B cell (primary cell): ENCODE measurements at regions not wholly inside any gene's neighbourhood (a gene's known extent, or its start where the extent isn't known, plus 50 kb on each side); places are given as distances from the start of the nearest gene placed in this dataset.

Experiments
- ATAC-seq: fragments of 200-7000 bp; cut with Tn5 transposase; one replicate; pipeline ENCODE4 v1.10.0; 2021; ENCODE audit warnings: low read depth, mild to moderate bottlenecking, moderate number of reproducible peaks, moderate library complexity
- CTCF ChIA-PET: fragments of 350-600 bp; sonication (Branson Sonifier 250); formaldehyde crosslinking; loops from one replicate; lab custom pipeline; 2021; ENCODE audit warnings: antibody characterized with exemption, inconsistent platforms; lab: Charles Lee
- POLR2A ChIA-PET: fragments of 350-600 bp; sonication (Branson Sonifier 250); formaldehyde crosslinking; loops from one replicate; lab custom pipeline; 2021; ENCODE audit warnings: antibody characterized with exemption; lab: Charles Lee
- DNase-seq: peaks from one replicate; pipeline ENCODE4 v3.0.0; 2013
- H2AFZ ChIP-seq: 2 replicates; pipeline ENCODE4 v1.6.1; 2012; ENCODE audit warnings: mild to moderate bottlenecking, low read depth, low read length; ENCODE audit not compliant: insufficient read depth, poor library complexity, severe bottlenecking
- H3K27ac ChIP-seq, 2 donors: 1 replicate in 1 of 2; 2 replicates in 1 of 2; pipeline ENCODE4 v1.5.1; 2012 to 2013; ENCODE audit warnings: low read length in 2 of 2, mild to moderate bottlenecking in 2 of 2, moderate library complexity in 1 of 2
- H3K27me3 ChIP-seq, 4 experiments: fragments of 200-600 bp in 1 of 4; sonication (generic) in 1 of 4; replicated peaks in 1 of 4; 1 replicate in 2 of 4; 2 replicates in 2 of 4; pipeline versions ENCODE4 v1.6.1 to v1.7.0; 2013 to 2016; ENCODE audit warnings: low read length in 3 of 4, mild to moderate bottlenecking in 2 of 4, mixed read lengths in 1 of 4, moderate library complexity in 1 of 4; ENCODE audit not compliant: insufficient read depth in 4 of 4, control insufficient read depth in 3 of 4; ENCODE audit errors: control extremely low read depth in 1 of 4
- H3K36me3 ChIP-seq, 2 experiments: replicated peaks in 1 of 2; 1 replicate in 1 of 2; 2 replicates in 1 of 2; pipeline versions ENCODE4 v1.6.1 to v1.7.1; 2013; ENCODE audit warnings: low read length in 1 of 2; ENCODE audit not compliant: insufficient read depth in 2 of 2, control insufficient read depth in 1 of 2; ENCODE audit errors: control extremely low read depth in 1 of 2, extremely low read depth in 1 of 2
- H3K4me1 ChIP-seq, 2 donors: fragments of 200-600 bp in 1 of 2; sonication (generic) in 1 of 2; 1 replicate in 1 of 2; 2 replicates in 1 of 2; pipeline versions ENCODE4 v1.5.1 to v1.6.1; 2013 to 2017; ENCODE audit warnings: low read length in 2 of 2; ENCODE audit not compliant: control insufficient read depth in 2 of 2, insufficient read depth in 2 of 2
- H3K4me2 ChIP-seq: replicated peaks from 2 replicates; pipeline ENCODE3; 2012; ENCODE audit warnings: mild to moderate bottlenecking, low read depth, low read length; ENCODE audit not compliant: poor library complexity, severe bottlenecking
- H3K4me3 ChIP-seq, 5 experiments: fragments of 200-600 bp in 1 of 5; sonication (generic) in 1 of 5; 1 replicate in 3 of 5; 2 replicates in 2 of 5; pipeline versions ENCODE4 v1.5.1 to v1.7.0; 2011 to 2016; ENCODE audit warnings: low read length in 4 of 5, mild to moderate bottlenecking in 4 of 5, low read depth in 2 of 5, control low read depth in 1 of 5, moderate library complexity in 1 of 5; ENCODE audit not compliant: insufficient read depth in 1 of 5; ENCODE audit errors: control extremely low read depth in 1 of 5, extremely low read depth in 1 of 5
- H3K79me2 ChIP-seq: fragments of 200-600 bp; sonication (generic); one replicate; pipeline ENCODE4 v1.6.0; 2016; ENCODE audit warnings: low read length; ENCODE audit not compliant: control insufficient read depth, insufficient read depth
- H3K9ac ChIP-seq: fragments of 200-600 bp; sonication (generic); 2 replicates; pipeline ENCODE4 v1.6.1; 2017; ENCODE audit warnings: mild to moderate bottlenecking, low read length, moderate library complexity
- H3K9me3 ChIP-seq, 3 donors: one replicate each; pipeline versions ENCODE4 v1.6.1 to v1.7.1; 2013; ENCODE audit warnings: low read length in 2 of 3; ENCODE audit not compliant: control insufficient read depth in 2 of 3, insufficient read depth in 1 of 3; ENCODE audit errors: control extremely low read depth in 1 of 3
- H4K20me1 ChIP-seq: 2 replicates; pipeline ENCODE4 v1.6.0; 2012; ENCODE audit warnings: mild to moderate bottlenecking, low read length; ENCODE audit not compliant: insufficient read depth, control insufficient read depth, poor library complexity, severe bottlenecking
- H3K27ac Mint-ChIP-seq: one replicate; pipeline ENCODE4 v1.8.0; 2021; ENCODE audit warnings: mixed read lengths
- H3K27me3 Mint-ChIP-seq: one replicate; pipeline ENCODE4 v1.8.0; 2021; ENCODE audit warnings: mixed read lengths
- H3K4me1 Mint-ChIP-seq: one replicate; pipeline ENCODE4 v1.8.0; 2021; ENCODE audit warnings: mixed read lengths
- H3K4me3 Mint-ChIP-seq: one replicate; pipeline ENCODE4 v1.8.0; 2021; ENCODE audit warnings: mixed read lengths
- H3K9me3 Mint-ChIP-seq: one replicate; pipeline ENCODE4 v1.8.0; 2022; ENCODE audit warnings: mixed read lengths; ENCODE audit not compliant: insufficient read depth
- CTCF ChIP-seq: fragments of 200-600 bp; IDR thresholded peaks from one replicate; pipeline ENCODE4 v1.8.0; 2022; ENCODE audit warnings: antibody characterized with exemption, mild to moderate bottlenecking
- EZH2 ChIP-seq: IDR thresholded peaks from 2 replicates; pipeline ENCODE4 v1.6.1; 2012; ENCODE audit warnings: borderline replicate concordance, low read depth, mild to moderate bottlenecking, moderate library complexity, low read length; ENCODE audit not compliant: insufficient read depth, poor library complexity, severe bottlenecking
- WGBS: methylation state at CpG from one replicate; pipeline ENCODE4 v1.1.5; 2013; ENCODE audit warnings: missing lambda C conversion rate; ENCODE audit not compliant: insufficient coverage; 5-methylcytosine and 5-hydroxymethylcytosine counted together
- intact Hi-C: fragments of 100-400 bp; cut with micrococcal nuclease; formaldehyde crosslinking; loops from one replicate; pipeline ENCODE4 v1.10.0; 2022

DNA sequence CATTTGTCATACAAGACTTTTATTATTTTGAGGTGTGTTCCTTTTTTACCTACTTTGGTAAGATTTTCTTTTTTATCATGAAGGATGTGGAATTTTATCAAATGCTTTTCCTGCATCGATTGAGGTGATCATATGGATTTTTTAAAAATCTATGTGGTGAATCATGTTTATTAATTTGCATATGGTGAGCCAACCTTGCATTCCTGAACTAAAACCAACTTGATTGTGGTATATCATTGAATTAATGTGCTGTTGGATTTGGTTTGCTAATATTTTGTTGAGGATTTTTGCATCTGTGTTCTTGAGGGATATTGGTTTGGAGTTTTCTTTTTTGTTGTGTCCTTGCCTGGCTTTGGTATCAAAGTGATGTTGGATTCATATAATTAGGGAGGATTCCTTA, 848.1 kb upstream of the EYS start:
- H3K27me3 Mint-ChIP-seq = no peaks in the 10 kb centered on the region
- WGBS = no CpG with 5 or more reads among the region's 1 CpG
- no peak for ATAC-seq

DNA sequence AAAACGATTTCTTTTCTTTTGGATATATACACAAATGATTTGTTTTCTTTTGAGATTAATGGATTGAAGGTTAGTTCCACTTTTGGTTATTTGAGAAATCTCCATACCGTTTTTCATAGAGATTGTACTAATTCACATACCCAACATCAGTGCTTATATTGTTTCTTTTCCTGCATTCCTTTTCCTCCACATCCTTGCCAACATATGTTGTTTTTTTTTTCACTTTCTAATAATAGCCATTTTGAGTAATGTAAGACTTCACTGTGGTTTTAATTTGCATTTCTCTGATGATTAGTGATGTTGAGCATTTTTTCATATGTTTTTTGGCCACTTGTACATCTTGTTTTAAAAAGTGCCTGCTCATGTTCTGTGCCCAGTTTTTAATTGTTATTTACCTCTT, 846.4 kb upstream of the EYS start:
- no peak overlapping the region for H3K4me3 Mint-ChIP-seq
- intact Hi-C loops = no loop called here
- Histone ChIP-seq H3K9me3 (peaks cover 0 to 2% (median under 1%) of the 10 kb centered on the region in 3 donors), H4K20me1 (no peaks in the 10 kb centered on the region), H3K9ac (no peak overlapping the region), H3K79me2 (no peaks in the 10 kb centered on the region), H3K4me1 (no peaks in the 10 kb centered on the region), H3K36me3 (no peaks in the 10 kb centered on the region), H2AFZ (no peak overlapping the region), H3K4me3 (no peak overlapping the region), H3K27me3 (no peaks in the 10 kb centered on the region), H3K4me2 (no peak overlapping the region), H3K27ac (no peak overlapping the region)
- DNase-seq (no peak), ATAC-seq (no peak)
- ChIA-PET CTCF (no interaction called here), POLR2A (no interaction called here)
- H3K27ac Mint-ChIP-seq = no peak overlapping the region
- no peaks in the 10 kb centered on the region for H3K27me3 Mint-ChIP-seq
- peaks cover 8% of the 10 kb centered on the region for H3K9me3 Mint-ChIP-seq
- TF ChIP-seq CTCF (no peak), EZH2 (no peak)
- no peaks in the 10 kb centered on the region for H3K4me1 Mint-ChIP-seq
- WGBS = no CpG with 5 or more reads among the region's 2 CpGs

More for the DNA sequence above, 848.1 kb upstream of the EYS start:
- no peak overlapping the region for H3K4me2 ChIP-seq
- CTCF ChIA-PET = no interaction called here
- H4K20me1 ChIP-seq = no peaks in the 10 kb centered on the region
- H3K27me3 ChIP-seq = no peaks in the 10 kb centered on the region
- peaks cover 0 to 3% (median 2%) of the 10 kb centered on the region in 3 donors for H3K9me3 ChIP-seq
- H3K36me3 ChIP-seq = no peaks in the 10 kb centered on the region
- H3K4me3 ChIP-seq = no peak overlapping the region
- no peaks in the 10 kb centered on the region for H3K4me1 ChIP-seq
- Mint-ChIP-seq H3K4me3 (no peak overlapping the region), H3K27ac (no peak overlapping the region), H3K9me3 (peaks cover 8% of the 10 kb centered on the region), H3K4me1 (no peaks in the 10 kb centered on the region)
- no peak overlapping the region for H2AFZ ChIP-seq
- H3K27ac ChIP-seq = no peak overlapping the region
- TF ChIP-seq EZH2 (no peak), CTCF (no peak)
- POLR2A ChIA-PET = no interaction called here
- intact Hi-C loops = no loop called here
- DNase-seq = no peak
- no peak overlapping the region for H3K9ac ChIP-seq
- H3K79me2 ChIP-seq = no peaks in the 10 kb centered on the region
